OCI-LY7 (cell line): ENCODE measurements at regions not wholly inside any gene's neighbourhood (a gene's known extent, or its start where the extent isn't known, plus 50 kb on each side); places are given as distances from the start of the nearest gene placed in this dataset.

Experiments
- BruUV-seq: library from RNA; stranded (reverse); fragments of 400-500 nt; replicated peaks from 2 replicates; lab custom pipeline; 2021; lab: Mats Ljungman, UMichigan
- CTCF ChIA-PET: fragments of 300-600 bp; sonication (Branson Sonifier 250); formaldehyde crosslinking; loops from one replicate; lab custom pipeline; 2022; ENCODE audit warnings: antibody characterized with exemption; ENCODE audit not compliant: unreplicated experiment; lab: Charles Lee
- POLR2A ChIA-PET: fragments of 300-600 bp; sonication (Branson Sonifier 250); formaldehyde crosslinking; loops from one replicate; lab custom pipeline; 2022; ENCODE audit warnings: antibody characterized with exemption; lab: Charles Lee
- DNase-seq: peaks from one replicate; pipeline ENCODE4 v3.0.0-alpha.2; 2015; ENCODE audit warnings: low spot score
- H2AFZ ChIP-seq: fragments of 200-600 bp; sonication (generic), shearing (Covaris generic); 2 replicates; pipeline ENCODE4 v1.6.1; 2014; ENCODE audit warnings: mild to moderate bottlenecking, antibody characterized with exemption, low read length, moderate library complexity
- H3K27ac ChIP-seq: fragments of 200-600 bp; sonication (generic); 2 replicates; pipeline ENCODE4 v1.5.1; 2014; ENCODE audit warnings: mixed run types, low read depth, mild to moderate bottlenecking, moderate library complexity, low read length, inconsistent platforms; ENCODE audit not compliant: poor library complexity, severe bottlenecking
- H3K36me3 ChIP-seq: fragments of 200-600 bp; sonication (generic); 2 replicates; pipeline ENCODE4 v1.6.1; 2014; ENCODE audit warnings: mild to moderate bottlenecking, antibody characterized with exemption, low read length, moderate library complexity, mixed read lengths; ENCODE audit not compliant: insufficient read depth
- H3K4me1 ChIP-seq: fragments of 200-600 bp; sonication (generic); 2 replicates; pipeline ENCODE4 v1.5.1; 2014; ENCODE audit warnings: mild to moderate bottlenecking, low read length; ENCODE audit not compliant: insufficient read depth, poor library complexity, severe bottlenecking
- H3K4me2 ChIP-seq: fragments of 200-600 bp; sonication (generic); 2 replicates; pipeline ENCODE4 v1.6.1; 2014; ENCODE audit warnings: mild to moderate bottlenecking, low read length
- H3K4me3 ChIP-seq: fragments of 200-600 bp; sonication (generic); 2 replicates; pipeline ENCODE4 v1.5.1; 2014; ENCODE audit warnings: mild to moderate bottlenecking, low read depth, low read length; ENCODE audit not compliant: poor library complexity, severe bottlenecking
- H3K79me2 ChIP-seq: fragments of 200-600 bp; sonication (generic); 2 replicates; pipeline ENCODE4 v1.6.1; 2016; ENCODE audit warnings: low read depth, mild to moderate bottlenecking, low read length, moderate library complexity, mixed read lengths; ENCODE audit not compliant: insufficient read depth
- H3K9me2 ChIP-seq: fragments of 200-600 bp; sonication (generic); 2 replicates; pipeline ENCODE4 v1.6.1; 2016; ENCODE audit warnings: mild to moderate bottlenecking, low read length, mixed read lengths; ENCODE audit not compliant: insufficient read depth
- H3K9me3 ChIP-seq: fragments of 200-600 bp; sonication (generic); 2 replicates; pipeline ENCODE4 v1.6.1; 2014; ENCODE audit warnings: mild to moderate bottlenecking, mixed run types, low read length, mixed read lengths
- H4K20me1 ChIP-seq: fragments of 200-600 bp; sonication (generic); 2 replicates; pipeline ENCODE4 v1.6.1; 2014; ENCODE audit warnings: mild to moderate bottlenecking, antibody characterized with exemption, low read length, moderate library complexity, mixed read lengths; ENCODE audit not compliant: insufficient read depth
- EZH2phosphoT487 ChIP-seq: fragments of 200-600 bp; sonication (generic); IDR thresholded peaks from 2 replicates; pipeline ENCODE4 v1.6.1; 2018; ENCODE audit warnings: low read depth, borderline replicate concordance, mild to moderate bottlenecking, mixed run types, antibody characterized with exemption, low read length, moderate library complexity, mixed read lengths
- intact Hi-C: fragments of 100-400 bp; cut with micrococcal nuclease; formaldehyde crosslinking; loops from one replicate; pipeline ENCODE4 v1.10.0; 2022; ENCODE audit not compliant: unreplicated experiment
- TF ChIP-seq, protein P1 (sequence below): fragments of 200-600 bp; sonication (generic); conservative IDR thresholded peaks from 2 replicates; pipeline ENCODE4 v1.5.1; 2014; ENCODE audit warnings: mild to moderate bottlenecking, antibody characterized with exemption, low read length, moderate library complexity, mixed read lengths

DNA sequence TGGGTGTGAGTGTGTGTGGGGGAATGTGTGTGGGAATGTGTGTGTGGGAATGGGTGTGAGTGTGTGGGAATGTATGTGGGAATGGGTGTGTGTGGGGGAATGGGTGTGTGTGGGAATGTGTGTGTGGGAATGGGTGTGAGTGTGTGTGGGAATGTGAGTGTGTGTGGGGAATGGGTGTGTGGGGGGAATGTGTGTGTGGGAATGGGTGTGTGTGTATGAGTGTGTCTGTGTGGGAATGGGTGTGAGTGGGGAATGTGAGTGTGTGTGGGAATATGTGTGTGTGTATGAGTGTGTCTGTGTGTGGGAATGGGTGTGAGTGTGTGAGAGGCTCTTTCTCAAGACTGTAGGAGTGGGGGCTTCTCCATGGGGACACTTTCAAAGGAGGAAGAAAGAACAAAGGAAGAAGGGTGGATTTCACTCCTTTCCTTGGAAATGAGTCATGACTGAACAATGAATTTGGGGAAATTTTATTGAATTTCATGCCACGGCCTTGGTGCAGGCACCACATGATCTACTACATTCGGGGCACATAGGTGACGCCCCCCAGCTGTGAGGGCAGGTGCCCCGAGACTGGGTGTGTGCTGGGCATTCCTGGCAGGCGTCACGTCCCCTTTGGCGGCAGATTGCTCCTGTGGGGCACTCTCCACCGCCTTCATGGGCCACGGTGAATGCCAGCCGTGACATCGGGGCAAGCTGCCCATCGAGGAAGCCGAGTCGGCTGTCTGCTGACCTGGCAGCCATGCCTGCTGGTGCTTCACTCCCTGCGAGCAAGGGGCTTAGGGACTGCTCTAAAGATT lies 88.8 kb upstream of the INSIG1 start:
- no peaks in the 10 kb centered on the region for H4K20me1 ChIP-seq
- POLR2A ChIA-PET, result no interaction called here
- intact Hi-C loops, result loop anchor here (5.0 kb wide), 1 partner anchor 518 kb away; no protein-coding TSS in a partner anchor
- H3K4me1 ChIP-seq, result peaks cover 41% of the 10 kb centered on the region
- TF ChIP-seq EZH2phosphoT487, result no peak
- TF ChIP-seq, protein P1, sequence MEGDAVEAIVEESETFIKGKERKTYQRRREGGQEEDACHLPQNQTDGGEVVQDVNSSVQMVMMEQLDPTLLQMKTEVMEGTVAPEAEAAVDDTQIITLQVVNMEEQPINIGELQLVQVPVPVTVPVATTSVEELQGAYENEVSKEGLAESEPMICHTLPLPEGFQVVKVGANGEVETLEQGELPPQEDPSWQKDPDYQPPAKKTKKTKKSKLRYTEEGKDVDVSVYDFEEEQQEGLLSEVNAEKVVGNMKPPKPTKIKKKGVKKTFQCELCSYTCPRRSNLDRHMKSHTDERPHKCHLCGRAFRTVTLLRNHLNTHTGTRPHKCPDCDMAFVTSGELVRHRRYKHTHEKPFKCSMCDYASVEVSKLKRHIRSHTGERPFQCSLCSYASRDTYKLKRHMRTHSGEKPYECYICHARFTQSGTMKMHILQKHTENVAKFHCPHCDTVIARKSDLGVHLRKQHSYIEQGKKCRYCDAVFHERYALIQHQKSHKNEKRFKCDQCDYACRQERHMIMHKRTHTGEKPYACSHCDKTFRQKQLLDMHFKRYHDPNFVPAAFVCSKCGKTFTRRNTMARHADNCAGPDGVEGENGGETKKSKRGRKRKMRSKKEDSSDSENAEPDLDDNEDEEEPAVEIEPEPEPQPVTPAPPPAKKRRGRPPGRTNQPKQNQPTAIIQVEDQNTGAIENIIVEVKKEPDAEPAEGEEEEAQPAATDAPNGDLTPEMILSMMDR, result no peak
- no peak overlapping the region for H3K27ac ChIP-seq
- no peaks in the 10 kb centered on the region for H3K9me2 ChIP-seq
- H3K79me2 ChIP-seq, result no peaks in the 10 kb centered on the region
- H3K4me2 ChIP-seq, result no peak overlapping the region
- no peak overlapping the region for H2AFZ ChIP-seq
- no peak overlapping the region for H3K4me3 ChIP-seq
- no peaks in the 10 kb centered on the region for H3K36me3 ChIP-seq
- no peak for DNase-seq
- CTCF ChIA-PET, result no interaction called here
- no TSS peak for BruUV-seq
- H3K9me3 ChIP-seq, result no peaks in the 10 kb centered on the region

DNA sequence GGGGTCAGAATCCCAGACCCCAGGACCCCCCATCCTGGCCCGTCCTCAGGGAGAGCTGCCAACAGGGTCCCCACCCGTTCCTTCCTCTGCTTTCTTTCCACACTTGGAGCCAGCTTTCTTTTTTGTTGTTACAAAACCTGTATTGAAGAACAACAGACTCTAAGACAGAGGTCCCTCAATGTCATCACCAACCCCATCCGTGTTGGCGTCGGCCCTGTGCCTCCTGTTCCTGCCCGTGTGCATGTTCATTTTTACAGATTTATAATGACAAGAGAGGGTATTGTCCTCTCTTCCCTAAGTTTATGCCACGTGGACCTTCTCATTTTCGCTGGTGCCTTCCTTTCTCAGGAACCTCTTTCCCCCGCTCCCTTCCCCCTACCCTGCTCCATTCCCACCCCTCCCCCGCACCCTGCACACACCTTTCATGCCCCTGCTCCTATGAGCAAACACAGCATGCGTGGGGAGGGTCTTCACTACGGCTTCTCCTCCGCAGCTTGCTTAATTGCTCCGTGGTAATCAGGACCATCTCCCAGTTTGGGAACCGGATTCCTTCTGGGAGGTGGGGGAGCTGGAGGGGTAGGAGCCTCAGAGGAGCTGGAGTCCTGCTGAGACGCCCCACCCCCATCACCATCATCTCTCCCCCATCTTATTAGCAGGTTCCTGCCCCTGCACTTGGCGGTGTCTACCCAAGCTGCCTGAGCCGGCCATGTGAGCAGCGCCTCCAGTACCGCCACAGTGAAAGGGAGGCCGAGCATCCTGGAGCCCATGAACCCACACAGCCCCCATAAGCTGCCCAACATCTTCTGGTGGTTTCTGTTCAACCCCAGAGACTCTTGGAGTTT lies 88.0 kb upstream of the INSIG1 start:
- ChIA-PET POLR2A (no interaction called here), CTCF (no interaction called here)
- intact Hi-C loops, result loop anchor here (5.0 kb wide), 1 partner anchor 518 kb away; no protein-coding TSS in a partner anchor
- Histone ChIP-seq H3K79me2 (no peaks in the 10 kb centered on the region), H3K4me2 (no peak overlapping the region), H3K4me1 (peaks cover 33% of the 10 kb centered on the region), H3K36me3 (no peaks in the 10 kb centered on the region), H3K4me3 (no peak overlapping the region), H3K27ac (no peak overlapping the region), H3K9me2 (no peaks in the 10 kb centered on the region), H3K9me3 (no peaks in the 10 kb centered on the region), H2AFZ (no peak overlapping the region), H4K20me1 (no peaks in the 10 kb centered on the region)
- BruUV-seq, result no TSS peak
- no peak for TF ChIP-seq EZH2phosphoT487
- DNase-seq, result no peak

DNA sequence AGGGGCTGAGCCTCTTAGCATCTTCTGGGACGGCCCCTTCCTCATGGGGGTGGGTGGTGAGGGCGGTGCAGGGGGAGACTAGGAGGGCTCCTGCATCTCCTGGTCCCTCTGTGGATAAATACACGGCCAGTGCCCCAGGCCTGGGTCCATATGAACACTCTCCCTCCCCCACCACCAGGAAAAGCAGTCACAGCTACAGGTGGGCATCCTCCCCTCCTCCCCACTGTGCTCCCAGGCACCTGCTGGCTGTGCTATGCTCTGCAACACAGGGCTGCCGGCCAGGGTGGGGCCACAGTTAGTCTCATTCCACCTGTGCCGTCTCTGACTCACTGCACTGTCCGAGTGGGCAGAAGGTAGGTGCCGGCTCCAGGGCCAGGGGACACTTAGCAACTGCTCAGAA lies 87.3 kb upstream of the INSIG1 start:
- Histone ChIP-seq H3K4me2 (no peak overlapping the region), H3K4me3 (no peak overlapping the region), H4K20me1 (no peaks in the 10 kb centered on the region), H3K9me2 (no peaks in the 10 kb centered on the region), H3K36me3 (no peaks in the 10 kb centered on the region), H2AFZ (no peak overlapping the region), H3K9me3 (no peaks in the 10 kb centered on the region), H3K4me1 (peaks cover 27% of the 10 kb centered on the region), H3K79me2 (no peaks in the 10 kb centered on the region), H3K27ac (no peak overlapping the region)
- POLR2A ChIA-PET, result no interaction called here
- TF ChIP-seq EZH2phosphoT487, result no peak
- TF ChIP-seq, protein P1, result no peak
- CTCF ChIA-PET, result no interaction called here
- peak; percentile 15 for DNase-seq
- intact Hi-C loops, result no loop called here
- BruUV-seq, result no TSS peak
